Fibroblast of lung (primary cell): ENCODE measurements at regions not wholly inside any gene's neighbourhood (a gene's known extent, or its start where the extent isn't known, plus 50 kb on each side); places are given as distances from the start of the nearest gene placed in this dataset.

ENCODE experiments used
- DNase-seq, 2 donors: peaks; one replicate each; pipeline versions ENCODE4 v3.0.0 to v3.0.0-alpha.2; 2010; ENCODE audit warnings: low read depth in 2 of 2
- H2AFZ ChIP-seq: 2 replicates; pipeline ENCODE4 v1.5.1; 2012; ENCODE audit warnings: low read length, control low read depth, inconsistent platforms
- H3K27ac ChIP-seq: 2 replicates; pipeline ENCODE4 v1.5.1; 2011; ENCODE audit warnings: low read length, control low read depth; ENCODE audit not compliant: insufficient read depth
- H3K27me3 ChIP-seq: 2 replicates; pipeline ENCODE4 v1.5.1; 2011; ENCODE audit warnings: mild to moderate bottlenecking, low read length; ENCODE audit not compliant: control insufficient read depth, insufficient read depth
- H3K36me3 ChIP-seq: 2 replicates; pipeline ENCODE4 v1.5.1; 2011; ENCODE audit warnings: low read length; ENCODE audit not compliant: control insufficient read depth, insufficient read depth
- H3K4me1 ChIP-seq: 2 replicates; pipeline ENCODE4 v1.5.1; 2011; ENCODE audit warnings: low read length; ENCODE audit not compliant: control insufficient read depth, insufficient read depth; ENCODE audit errors: extremely low read depth
- H3K4me2 ChIP-seq: 2 replicates; pipeline ENCODE4 v1.5.1; 2011; ENCODE audit warnings: low read length, control low read depth; ENCODE audit not compliant: insufficient read depth; ENCODE audit errors: extremely low read depth
- H3K4me3 ChIP-seq, 4 experiments: fragments of 200-600 bp in 1 of 4; sonication (generic) in 1 of 4; replicated peaks in 1 of 4; 2 replicates each; pipeline ENCODE4 v1.5.1; 2011 to 2016; ENCODE audit warnings: low read length in 4 of 4, low read depth in 3 of 4, mild to moderate bottlenecking in 3 of 4, control low read depth in 2 of 4, inconsistent platforms in 1 of 4, mixed read lengths in 1 of 4; ENCODE audit not compliant: insufficient read depth in 1 of 4; ENCODE audit errors: control extremely low read depth in 1 of 4
- H3K79me2 ChIP-seq: 2 replicates; pipeline ENCODE4 v1.5.1; 2012; ENCODE audit warnings: mild to moderate bottlenecking, low read length, inconsistent platforms; ENCODE audit not compliant: control insufficient read depth, insufficient read depth
- H3K9ac ChIP-seq: 2 replicates; pipeline ENCODE4 v1.5.1; 2011; ENCODE audit warnings: mild to moderate bottlenecking, low read length, control low read depth; ENCODE audit not compliant: insufficient read depth
- H3K9me3 ChIP-seq: 2 replicates; pipeline ENCODE4 v1.5.1; 2012; ENCODE audit warnings: low read depth, low read length; ENCODE audit not compliant: control insufficient read depth, insufficient read depth
- H4K20me1 ChIP-seq: 2 replicates; pipeline ENCODE4 v1.5.1; 2011; ENCODE audit warnings: low read length; ENCODE audit not compliant: control insufficient read depth, insufficient read depth; ENCODE audit errors: extremely low read depth
- EZH2 ChIP-seq: IDR thresholded peaks from 2 replicates; pipeline ENCODE4 v1.5.1; 2012; ENCODE audit warnings: low read length, control low read depth, mild to moderate bottlenecking; ENCODE audit errors: missing control alignments
- TF ChIP-seq, protein P1 (sequence below), 2 donors: IDR thresholded peaks in 1 of 2; conservative IDR thresholded peaks in 1 of 2; 1 replicate in 1 of 2; 2 replicates in 1 of 2; pipeline ENCODE4 v1.5.1; 2011 to 2012; ENCODE audit warnings: low read length in 2 of 2, control low read depth in 1 of 2, inconsistent platforms in 1 of 2, low read depth in 1 of 2, mild to moderate bottlenecking in 1 of 2

DNA sequence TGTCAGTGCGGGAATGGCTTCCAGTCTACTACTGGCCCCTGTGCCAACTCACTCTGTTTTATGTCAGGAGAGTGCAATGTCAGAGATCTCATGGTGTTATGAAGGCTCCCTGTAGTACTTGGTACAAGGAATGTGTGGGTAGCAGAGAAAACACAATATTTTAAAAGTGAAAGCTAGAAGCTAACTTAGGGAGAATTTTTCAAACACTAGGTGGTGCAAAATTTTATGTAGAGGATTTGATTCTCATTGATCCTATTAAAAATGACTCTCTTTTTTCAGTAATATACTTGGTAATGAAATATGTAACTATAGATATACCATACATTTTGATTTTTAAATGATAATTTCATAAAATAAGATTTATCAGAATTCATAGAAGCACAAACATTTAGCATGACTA lies 134.7 kb downstream of the JRKL start:
- H3K9me3 ChIP-seq, result no peaks in the 10 kb centered on the region
- H3K9ac ChIP-seq, result no peak overlapping the region
- no peak overlapping the region for H3K27ac ChIP-seq
- H3K36me3 ChIP-seq, result no peaks in the 10 kb centered on the region
- DNase-seq, result peak in 1 of 2 donors; percentile 4
- H4K20me1 ChIP-seq, result no peaks in the 10 kb centered on the region
- TF ChIP-seq EZH2, result no peak
- TF ChIP-seq, protein P1, sequence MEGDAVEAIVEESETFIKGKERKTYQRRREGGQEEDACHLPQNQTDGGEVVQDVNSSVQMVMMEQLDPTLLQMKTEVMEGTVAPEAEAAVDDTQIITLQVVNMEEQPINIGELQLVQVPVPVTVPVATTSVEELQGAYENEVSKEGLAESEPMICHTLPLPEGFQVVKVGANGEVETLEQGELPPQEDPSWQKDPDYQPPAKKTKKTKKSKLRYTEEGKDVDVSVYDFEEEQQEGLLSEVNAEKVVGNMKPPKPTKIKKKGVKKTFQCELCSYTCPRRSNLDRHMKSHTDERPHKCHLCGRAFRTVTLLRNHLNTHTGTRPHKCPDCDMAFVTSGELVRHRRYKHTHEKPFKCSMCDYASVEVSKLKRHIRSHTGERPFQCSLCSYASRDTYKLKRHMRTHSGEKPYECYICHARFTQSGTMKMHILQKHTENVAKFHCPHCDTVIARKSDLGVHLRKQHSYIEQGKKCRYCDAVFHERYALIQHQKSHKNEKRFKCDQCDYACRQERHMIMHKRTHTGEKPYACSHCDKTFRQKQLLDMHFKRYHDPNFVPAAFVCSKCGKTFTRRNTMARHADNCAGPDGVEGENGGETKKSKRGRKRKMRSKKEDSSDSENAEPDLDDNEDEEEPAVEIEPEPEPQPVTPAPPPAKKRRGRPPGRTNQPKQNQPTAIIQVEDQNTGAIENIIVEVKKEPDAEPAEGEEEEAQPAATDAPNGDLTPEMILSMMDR (conservative IDR thresholded peaks at IDR 0.05 in 1 of 2, IDR thresholded peaks at IDR 0.05 in 1 of 2; ENCODE audit: low read depth in 1 of 2, low read length in 2 of 2), result no peak
- H3K4me2 ChIP-seq, result no peak overlapping the region
- H3K4me1 ChIP-seq, result no peaks in the 10 kb centered on the region
- H2AFZ ChIP-seq, result no peak overlapping the region
- H3K4me3 ChIP-seq, result no peak overlapping the region
- no peaks in the 10 kb centered on the region for H3K27me3 ChIP-seq
- H3K79me2 ChIP-seq, result no peaks in the 10 kb centered on the region

DNA sequence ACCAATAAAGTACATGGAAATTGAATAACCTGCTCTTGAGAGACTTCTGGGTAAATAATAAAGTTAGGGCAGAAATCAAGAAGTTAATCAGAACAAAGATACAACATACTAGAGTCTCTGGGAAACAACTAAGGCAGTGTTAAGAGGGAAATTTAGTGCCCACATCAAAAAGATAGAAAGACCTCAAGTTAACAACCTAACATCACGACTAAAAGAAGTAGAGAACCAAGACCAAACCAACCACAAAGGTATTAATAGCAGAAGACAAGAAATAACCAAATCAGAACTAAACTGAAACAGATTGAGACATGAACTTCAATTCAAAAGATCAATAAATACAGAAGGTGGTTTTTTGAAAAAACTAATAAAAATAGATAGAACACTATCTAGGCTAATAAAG lies 140.7 kb downstream of the JRKL start:
- H3K4me3 ChIP-seq, result no peak overlapping the region
- no peaks in the 10 kb centered on the region for H4K20me1 ChIP-seq
- no peak overlapping the region for H2AFZ ChIP-seq
- no peak overlapping the region for H3K27ac ChIP-seq
- H3K9ac ChIP-seq, result no peak overlapping the region
- no peaks in the 10 kb centered on the region for H3K36me3 ChIP-seq
- no peaks in the 10 kb centered on the region for H3K79me2 ChIP-seq
- no peaks in the 10 kb centered on the region for H3K4me1 ChIP-seq
- H3K27me3 ChIP-seq, result no peaks in the 10 kb centered on the region
- DNase-seq, result no peak
- TF ChIP-seq, protein P1 (conservative IDR thresholded peaks at IDR 0.05 in 1 of 2, IDR thresholded peaks at IDR 0.05 in 1 of 2; ENCODE audit: low read depth in 1 of 2, low read length in 2 of 2), result no peak
- no peak for TF ChIP-seq EZH2
- no peak overlapping the region for H3K4me2 ChIP-seq
- H3K9me3 ChIP-seq, result no peaks in the 10 kb centered on the region

DNA sequence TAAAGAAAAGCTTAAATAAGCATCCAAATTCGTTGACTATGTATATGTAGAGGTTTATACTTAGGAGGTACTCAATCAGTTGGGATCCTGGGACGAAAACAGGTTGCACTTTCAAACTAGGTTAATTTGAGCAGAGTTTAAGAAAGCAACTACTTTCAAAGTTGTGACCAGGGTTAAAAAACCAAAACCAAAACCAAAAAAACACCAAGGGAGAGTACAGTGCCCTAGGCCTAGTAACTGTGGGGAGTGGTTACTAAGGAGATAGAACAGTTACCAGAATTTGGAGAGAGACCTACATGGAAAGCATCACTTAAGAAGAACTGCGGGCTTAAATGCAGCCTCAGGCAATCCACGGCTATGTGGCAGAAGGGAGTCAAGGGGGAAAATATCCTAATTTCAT lies 148.3 kb downstream of the JRKL start:
- Histone ChIP-seq H4K20me1 (no peaks in the 10 kb centered on the region), H3K36me3 (no peaks in the 10 kb centered on the region), H3K4me2 (no peak overlapping the region), H2AFZ (no peak overlapping the region), H3K9ac (no peak overlapping the region), H3K27me3 (no peaks in the 10 kb centered on the region), H3K4me3 (no peak overlapping the region), H3K27ac (no peak overlapping the region), H3K79me2 (no peaks in the 10 kb centered on the region), H3K4me1 (no peaks in the 10 kb centered on the region), H3K9me3 (no peaks in the 10 kb centered on the region)
- DNase-seq, result no peak
- TF ChIP-seq EZH2, result no peak
- TF ChIP-seq, protein P1 (conservative IDR thresholded peaks at IDR 0.05 in 1 of 2, IDR thresholded peaks at IDR 0.05 in 1 of 2; ENCODE audit: low read depth in 1 of 2, low read length in 2 of 2), result no peak
